ENCODE measurements at regions not wholly inside any gene's neighbourhood (a gene's known extent, or its start where the extent isn't known, plus 50 kb on each side); places are given as distances from the start of the nearest gene placed in this dataset.

DNA sequence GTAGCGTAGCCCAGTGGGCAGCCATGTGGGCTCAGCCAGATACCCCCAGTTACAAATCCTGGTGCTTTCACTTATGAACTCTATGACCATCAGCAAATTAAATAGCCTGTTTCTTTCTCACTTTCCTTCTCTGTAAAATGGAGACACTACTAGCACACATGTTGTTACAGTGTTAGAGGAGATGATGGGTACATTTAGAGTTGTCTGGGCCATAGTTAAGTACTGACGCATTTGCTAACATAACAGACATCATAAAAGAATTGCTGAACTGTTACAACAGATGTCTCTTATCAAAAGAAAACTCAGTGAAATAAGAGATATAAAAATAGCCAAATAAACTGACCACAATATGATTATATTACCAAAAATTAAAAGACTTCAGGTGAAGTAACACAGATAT, 69.9 kb upstream of the DOK5 start:
- intact Hi-C loops (cut with DNase I): no loop called here

DNA sequence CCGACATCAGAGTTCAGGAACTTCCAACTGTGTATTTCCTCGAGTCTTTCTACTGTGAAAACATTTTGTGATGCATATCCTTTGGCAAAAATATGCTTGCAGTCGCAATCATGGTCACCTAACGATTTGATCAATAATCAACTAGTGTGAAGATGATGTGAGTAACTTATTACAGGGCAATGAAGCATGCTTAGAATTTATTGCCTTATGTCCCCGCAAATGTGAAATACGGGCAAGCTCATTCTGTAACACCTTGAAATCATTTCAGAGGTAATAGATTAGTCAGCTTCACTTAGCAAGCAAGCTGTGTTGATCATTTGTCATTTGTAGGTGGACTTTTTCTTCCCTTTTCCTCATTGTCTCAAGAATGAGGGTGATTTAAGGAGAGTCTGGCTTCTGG, 67.9 kb upstream of the DOK5 start:
- intact Hi-C loops (cut with DNase I): no loop called here
- ATAC-seq: no peak
- no peak for DNase-seq (ENCODE audit: low spot score)

More for the DNA sequence above, 69.9 kb upstream of the DOK5 start:
- DNase-seq (ENCODE audit: low spot score): no peak
- ATAC-seq: no peak

DNA sequence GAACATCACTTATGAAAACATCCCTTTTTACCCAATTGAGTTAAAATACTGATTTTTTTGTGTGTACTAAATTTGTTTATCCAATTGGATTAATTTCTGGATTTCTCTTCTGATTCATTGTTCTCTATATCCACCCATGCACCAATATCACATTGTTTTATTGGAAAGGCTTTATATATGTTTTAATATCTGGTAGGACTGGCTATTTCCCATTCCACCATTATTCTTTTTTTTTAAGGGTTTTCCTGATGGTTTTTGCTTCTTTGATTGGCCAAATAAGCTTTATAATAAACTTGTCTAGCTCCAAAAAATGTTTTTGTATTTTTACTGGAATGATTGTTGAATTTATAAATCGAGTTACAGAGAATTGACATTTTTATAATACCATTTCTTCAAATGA, 59.4 kb upstream of the DOK5 start:
- intact Hi-C loops (cut with DNase I): no loop called here
- ATAC-seq (no peak), DNase-seq (ENCODE audit: low spot score) (no peak)

DNA sequence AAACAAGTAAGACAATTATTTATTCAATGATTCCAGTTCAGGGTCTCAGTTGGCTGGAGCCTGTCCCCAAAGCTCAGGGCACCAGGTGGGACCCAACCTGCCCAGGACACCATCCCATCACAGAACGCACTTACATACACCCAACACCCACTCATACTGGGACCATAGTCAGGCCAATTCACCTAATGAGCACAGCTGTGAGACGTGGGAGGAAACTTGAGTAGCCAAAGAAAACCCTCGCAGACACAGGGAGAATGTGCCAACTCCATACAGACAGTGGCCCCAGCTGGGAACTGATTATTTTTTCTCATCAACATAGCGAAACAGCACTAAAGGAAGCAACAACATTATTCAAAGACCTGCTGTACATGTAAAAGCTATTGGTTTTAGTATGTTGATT, 58.6 kb upstream of the DOK5 start:
- ATAC-seq: no peak
- intact Hi-C loops (cut with DNase I): no loop called here
- DNase-seq (ENCODE audit: low spot score): no peak

DNA sequence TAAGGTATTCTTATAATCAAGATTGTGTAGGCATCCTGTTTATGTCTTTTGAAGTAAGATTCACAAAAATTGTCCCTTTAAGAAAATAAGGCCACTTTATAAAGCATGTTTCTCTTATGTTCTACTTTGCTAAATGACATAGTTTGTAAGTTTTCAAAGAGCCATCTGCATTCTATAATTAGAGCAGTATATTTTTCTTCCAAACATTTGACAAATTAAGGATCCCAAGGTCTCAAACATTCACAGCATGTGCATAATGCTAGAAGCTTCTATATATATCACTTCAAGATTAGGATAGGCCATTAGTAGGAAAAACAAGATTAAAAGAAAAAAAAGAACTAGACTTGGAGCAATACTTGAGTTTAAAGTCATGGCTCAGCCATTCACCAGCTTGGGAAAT, 55.9 kb upstream of the DOK5 start:
- intact Hi-C loops (cut with DNase I): no loop called here
- ATAC-seq: no peak

More for the DNA sequence above, 55.9 kb upstream of the DOK5 start:
- DNase-seq (ENCODE audit: low spot score): no peak

All from sciatic nerve (tissue), 2 donors.